ENCODE measurements at regions not wholly inside any gene's neighbourhood (a gene's known extent, or its start where the extent isn't known, plus 50 kb on each side); places are given as distances from the start of the nearest gene placed in this dataset.

GRCh38 chr14:82046512-82047226, 513.0 kb upstream of the SEL1L start:
- TF ChIP-seq ZNF384 (IDR thresholded peaks at IDR 0.05), result no peak
- TF ChIP-seq LEF1 (IDR thresholded peaks at IDR 0.05; ENCODE audit: borderline replicate concordance), result no peak
- no peak for TF ChIP-seq FOXK2 (IDR thresholded peaks at IDR 0.05)
- no peak for TF ChIP-seq SUZ12 (IDR thresholded peaks at IDR 0.05)
- TF ChIP-seq L3MBTL2 (conservative IDR thresholded peaks at IDR 0.05), result no peak
- no peak for TF ChIP-seq CTBP1 (IDR thresholded peaks at IDR 0.05; ENCODE audit: borderline replicate concordance)
- TF ChIP-seq TARDBP (IDR thresholded peaks at IDR 0.05), result no peak
- TF ChIP-seq, protein P1, sequence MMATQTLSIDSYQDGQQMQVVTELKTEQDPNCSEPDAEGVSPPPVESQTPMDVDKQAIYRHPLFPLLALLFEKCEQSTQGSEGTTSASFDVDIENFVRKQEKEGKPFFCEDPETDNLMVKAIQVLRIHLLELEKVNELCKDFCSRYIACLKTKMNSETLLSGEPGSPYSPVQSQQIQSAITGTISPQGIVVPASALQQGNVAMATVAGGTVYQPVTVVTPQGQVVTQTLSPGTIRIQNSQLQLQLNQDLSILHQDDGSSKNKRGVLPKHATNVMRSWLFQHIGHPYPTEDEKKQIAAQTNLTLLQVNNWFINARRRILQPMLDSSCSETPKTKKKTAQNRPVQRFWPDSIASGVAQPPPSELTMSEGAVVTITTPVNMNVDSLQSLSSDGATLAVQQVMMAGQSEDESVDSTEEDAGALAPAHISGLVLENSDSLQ (IDR thresholded peaks at IDR 0.05), result no peak
- no peak for TF ChIP-seq ELF4 (IDR thresholded peaks at IDR 0.05)
- no peak for TF ChIP-seq SP1 (IDR thresholded peaks at IDR 0.05)
- TF ChIP-seq FOXM1 (IDR thresholded peaks at IDR 0.05; ENCODE audit: borderline replicate concordance), result no peak
- no peak for TF ChIP-seq HDGF (IDR thresholded peaks at IDR 0.05; ENCODE audit: borderline replicate concordance)
- no peak for TF ChIP-seq NFRKB (IDR thresholded peaks at IDR 0.05)
- no peak for TF ChIP-seq BHLHE40 (IDR thresholded peaks at IDR 0.05; ENCODE audit: borderline replicate concordance)
- DNase-seq (ENCODE audit: extremely low spot score), result no peak
- ChIA-PET POLR2A (no interaction called here), CTCF (no interaction called here)

DNA sequence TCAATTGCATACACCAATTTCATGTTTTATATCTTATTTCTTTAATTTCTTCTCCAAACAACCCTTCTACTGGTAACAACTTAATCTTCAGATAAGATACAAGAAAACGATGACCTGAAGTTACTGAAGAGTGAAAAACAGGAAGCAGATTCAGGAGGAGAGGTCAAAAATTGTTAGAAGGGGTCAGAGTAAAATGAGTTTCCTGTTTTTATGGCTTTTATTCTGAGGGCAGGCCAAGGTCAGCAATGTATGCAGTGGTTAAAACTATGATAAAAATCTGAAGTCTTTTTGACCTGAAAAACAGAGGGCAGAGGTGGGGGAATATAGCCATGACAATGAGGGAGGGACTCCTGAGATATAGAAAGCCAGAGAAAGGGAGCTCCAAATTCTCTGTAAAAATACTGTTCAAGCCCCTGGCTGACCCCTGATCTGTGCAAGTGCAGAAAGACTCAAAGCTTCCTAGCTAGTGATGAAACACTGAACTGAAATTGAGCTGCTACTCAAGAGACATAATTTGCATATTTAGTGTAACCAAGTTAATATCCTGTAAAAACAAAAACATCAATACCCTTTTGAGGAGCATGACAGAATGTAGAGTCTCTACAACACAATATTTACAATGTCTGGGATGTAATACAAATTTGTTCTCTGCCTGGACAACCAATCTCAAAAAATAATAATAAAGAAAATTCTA, 514.3 kb upstream of the SEL1L start:
- DNase-seq (ENCODE audit: extremely low spot score), result no peak
- CTCF ChIA-PET, result no interaction called here
- TF ChIP-seq L3MBTL2 (conservative IDR thresholded peaks at IDR 0.05), result no peak
- TF ChIP-seq, protein P1 (IDR thresholded peaks at IDR 0.05), result no peak
- TF ChIP-seq NFRKB (IDR thresholded peaks at IDR 0.05), result no peak
- no peak for TF ChIP-seq LEF1 (IDR thresholded peaks at IDR 0.05; ENCODE audit: borderline replicate concordance)
- no peak for TF ChIP-seq TARDBP (IDR thresholded peaks at IDR 0.05)
- no peak for TF ChIP-seq ARNT (IDR thresholded peaks at IDR 0.05)
- TF ChIP-seq ELF4 (IDR thresholded peaks at IDR 0.05), result no peak
- TF ChIP-seq FOXA1 (IDR thresholded peaks at IDR 0.05), result no peak
- no peak for TF ChIP-seq SUZ12 (IDR thresholded peaks at IDR 0.05)
- TF ChIP-seq FOXM1 (IDR thresholded peaks at IDR 0.05; ENCODE audit: borderline replicate concordance), result no peak
- no peak for TF ChIP-seq SP1 (IDR thresholded peaks at IDR 0.05)
- TF ChIP-seq FOXK2 (IDR thresholded peaks at IDR 0.05), result no peak
- TF ChIP-seq BHLHE40 (IDR thresholded peaks at IDR 0.05; ENCODE audit: borderline replicate concordance), result no peak
- no peak for TF ChIP-seq ZNF384 (IDR thresholded peaks at IDR 0.05)
- POLR2A ChIA-PET, result no interaction called here

DNA sequence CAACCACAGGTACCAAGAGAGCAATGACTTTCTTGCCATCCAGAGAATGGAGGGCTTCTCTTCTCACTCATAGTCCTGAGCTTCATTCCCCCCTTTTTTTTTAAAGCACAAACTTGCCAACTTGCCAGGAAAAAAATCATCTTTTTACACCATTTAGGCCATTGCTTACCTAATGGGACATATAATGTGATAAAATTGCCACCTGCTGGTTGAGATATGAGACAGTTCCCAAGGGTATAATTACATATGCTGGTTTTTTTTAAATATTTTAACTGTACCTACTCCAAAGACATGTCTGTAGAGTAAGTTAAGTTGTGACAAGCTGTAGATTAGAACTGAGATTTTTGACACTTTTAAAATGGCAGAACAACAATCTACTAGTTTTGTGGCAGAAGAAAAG, 519.1 kb upstream of the SEL1L start:
- CTCF ChIA-PET, result no interaction called here
- no peak for DNase-seq (ENCODE audit: extremely low spot score)
- no peak for TF ChIP-seq ELF4 (IDR thresholded peaks at IDR 0.05)
- TF ChIP-seq, protein P1 (IDR thresholded peaks at IDR 0.05), result no peak
- no peak for TF ChIP-seq TARDBP (IDR thresholded peaks at IDR 0.05)
- TF ChIP-seq HDGF (IDR thresholded peaks at IDR 0.05; ENCODE audit: borderline replicate concordance), result no peak
- no peak for TF ChIP-seq L3MBTL2 (conservative IDR thresholded peaks at IDR 0.05)
- no peak for TF ChIP-seq FOXA1 (IDR thresholded peaks at IDR 0.05)
- TF ChIP-seq LEF1 (IDR thresholded peaks at IDR 0.05; ENCODE audit: borderline replicate concordance), result no peak
- no peak for TF ChIP-seq CTBP1 (IDR thresholded peaks at IDR 0.05; ENCODE audit: borderline replicate concordance)
- POLR2A ChIA-PET, result no interaction called here

- TF ChIP-seq FOXM1 (IDR thresholded peaks at IDR 0.05; ENCODE audit: borderline replicate concordance) (no peak), BHLHE40 (IDR thresholded peaks at IDR 0.05; ENCODE audit: borderline replicate concordance) (no peak), FOXK2 (IDR thresholded peaks at IDR 0.05) (no peak), SUZ12 (IDR thresholded peaks at IDR 0.05) (no peak), TARDBP (IDR thresholded peaks at IDR 0.05) (no peak), ZNF384 (IDR thresholded peaks at IDR 0.05) (no peak), SP1 (IDR thresholded peaks at IDR 0.05) (no peak)
- ChIA-PET POLR2A (no interaction called here), CTCF (no interaction called here)
- no peak for DNase-seq (ENCODE audit: extremely low spot score)
These were observed 522.0 kb upstream of the SEL1L start for GRCh38 chr14:82055515-82056115.

DNA sequence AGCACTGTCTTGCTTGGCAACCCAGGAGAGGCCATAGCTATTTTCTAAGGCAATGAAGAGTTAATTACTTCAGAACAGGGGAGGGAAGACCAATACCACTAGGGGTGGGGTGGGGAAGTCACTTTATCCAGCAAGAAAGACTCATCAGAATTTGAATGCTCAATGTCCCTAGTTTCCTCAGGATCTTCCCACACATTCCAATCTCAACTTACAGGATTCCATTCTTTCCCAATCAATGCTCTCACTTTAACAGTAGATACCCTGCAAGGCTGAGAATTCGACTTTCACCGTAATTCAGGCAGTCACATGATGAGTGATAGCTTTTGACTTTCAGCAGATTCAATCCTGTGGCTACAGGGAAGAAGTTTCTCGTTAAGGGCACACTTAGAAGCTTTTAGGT, 526.6 kb upstream of the SEL1L start:
- no peak for DNase-seq (ENCODE audit: extremely low spot score)
- TF ChIP-seq, protein P1 (IDR thresholded peaks at IDR 0.05), result no peak
- TF ChIP-seq ARNT (IDR thresholded peaks at IDR 0.05) (no peak), BHLHE40 (IDR thresholded peaks at IDR 0.05; ENCODE audit: borderline replicate concordance) (no peak), CTBP1 (IDR thresholded peaks at IDR 0.05; ENCODE audit: borderline replicate concordance) (no peak)
- POLR2A ChIA-PET, result no interaction called here
- CTCF ChIA-PET, result no interaction called here
